Endothelial cell of umbilical vein (primary cell): ENCODE measurements at regions not wholly inside any gene's neighbourhood (a gene's known extent, or its start where the extent isn't known, plus 50 kb on each side); places are given as distances from the start of the nearest gene placed in this dataset.

Experiments
- BruUV-seq: library from RNA; stranded (reverse); fragments of 400-500 nt; replicated peaks from 2 replicates; lab custom pipeline; 2021; lab: Mats Ljungman, UMichigan
- CTCF ChIA-PET: fragments of 300-600, 350-600 bp; sonication (Branson Sonifier 250); formaldehyde crosslinking; loops from one replicate; lab custom pipeline; 2021; ENCODE audit warnings: antibody characterized with exemption, inconsistent platforms; lab: Charles Lee
- POLR2A ChIA-PET: fragments of 300-600, 350-600 bp; sonication (Branson Sonifier 250); formaldehyde crosslinking; loops from one replicate; lab custom pipeline; 2021; ENCODE audit warnings: antibody characterized with exemption, inconsistent platforms; lab: Charles Lee
- DNase-seq: peaks from one replicate; pipeline ENCODE4 v3.0.0-alpha.2; 2011; ENCODE audit warnings: low read depth, low spot score
- FAIRE-seq: peaks from 2 replicates; lab custom pipeline; 2011; peaks lifted over from hg19 to GRCh38; lab: Jason Lieb, UNC
- H2AFZ ChIP-seq: 2 replicates; pipeline ENCODE4 v1.6.0; 2012; ENCODE audit warnings: low read depth, low read length, control low read depth, inconsistent platforms
- H3K27ac ChIP-seq: 2 replicates; pipeline ENCODE4 v1.5.1; 2011; ENCODE audit warnings: low read depth, mild to moderate bottlenecking, control low read depth, low read length, moderate library complexity; ENCODE audit not compliant: insufficient read depth
- H3K27me3 ChIP-seq, 2 experiments: 2 replicates each; pipeline versions ENCODE4 v1.6.0 to v1.6.1; 2011; ENCODE audit warnings: low read length in 2 of 2, mixed read lengths in 1 of 2; ENCODE audit not compliant: control insufficient read depth in 2 of 2, insufficient read depth in 2 of 2
- H3K36me3 ChIP-seq, 2 experiments: 2 replicates in 1 of 2; 3 replicates in 1 of 2; pipeline ENCODE4 v1.5.1; 2011; ENCODE audit warnings: low read length in 2 of 2, mild to moderate bottlenecking in 1 of 2, moderate library complexity in 1 of 2; ENCODE audit not compliant: control insufficient read depth in 2 of 2, insufficient read depth in 2 of 2; ENCODE audit errors: extremely low read depth in 1 of 2
- H3K4me1 ChIP-seq: 3 replicates; pipeline ENCODE4 v1.5.1; 2011; ENCODE audit warnings: mild to moderate bottlenecking, low read length; ENCODE audit not compliant: control insufficient read depth, insufficient read depth; ENCODE audit errors: extremely low read depth
- H3K4me2 ChIP-seq: 2 replicates; pipeline ENCODE4 v1.6.1; 2011; ENCODE audit warnings: low read length, control low read depth, mixed read lengths; ENCODE audit not compliant: insufficient read depth
- H3K4me3 ChIP-seq, 3 experiments: fragments of 200-600 bp in 1 of 3; sonication (generic), shearing (Covaris generic) in 1 of 3; replicated peaks in 1 of 3; 2 replicates each; pipeline ENCODE4 v1.5.1; 2011 to 2016; ENCODE audit warnings: control low read depth in 3 of 3, low read length in 3 of 3, mild to moderate bottlenecking in 2 of 3, inconsistent platforms in 1 of 3, low read depth in 1 of 3, moderate library complexity in 1 of 3; ENCODE audit not compliant: insufficient read depth in 1 of 3
- H3K79me2 ChIP-seq: 2 replicates; pipeline ENCODE4 v1.6.0; 2012; ENCODE audit warnings: low read length, inconsistent platforms; ENCODE audit not compliant: control insufficient read depth, insufficient read depth
- H3K9ac ChIP-seq: replicated peaks from 2 replicates; pipeline ENCODE3; 2011; ENCODE audit warnings: low read length, control low read depth; ENCODE audit not compliant: insufficient read depth; ENCODE audit errors: extremely low read depth
- H3K9me1 ChIP-seq: replicated peaks from 3 replicates; pipeline ENCODE4 v1.6.0; 2011; ENCODE audit warnings: mild to moderate bottlenecking, low read length; ENCODE audit not compliant: control insufficient read depth, insufficient read depth; ENCODE audit errors: extremely low read depth
- H3K9me3 ChIP-seq: replicated peaks from 2 replicates; pipeline ENCODE4 v1.5.1; 2012; ENCODE audit warnings: low read length, inconsistent platforms; ENCODE audit not compliant: control insufficient read depth, insufficient read depth
- H4K20me1 ChIP-seq: replicated peaks from 2 replicates; pipeline ENCODE3; 2011; ENCODE audit warnings: mild to moderate bottlenecking, low read length; ENCODE audit not compliant: control insufficient read depth, insufficient read depth; ENCODE audit errors: extremely low read depth
- EZH2 ChIP-seq: IDR thresholded peaks from 2 replicates; pipeline ENCODE4 v1.6.1; 2012; ENCODE audit warnings: borderline replicate concordance, low read depth, mild to moderate bottlenecking, moderate library complexity, low read length, inconsistent platforms; ENCODE audit not compliant: severe bottlenecking
- FOS ChIP-seq: IDR thresholded peaks from 2 replicates; pipeline ENCODE4 v1.6.1; 2011; ENCODE audit warnings: mild to moderate bottlenecking, low read length, moderate library complexity, borderline replicate concordance; ENCODE audit not compliant: insufficient read depth
- GATA2 ChIP-seq: IDR thresholded peaks from 2 replicates; pipeline ENCODE4 v1.7.0; 2011; ENCODE audit warnings: low read depth, mild to moderate bottlenecking, moderate library complexity, mixed read lengths, low read length; ENCODE audit not compliant: insufficient read length, insufficient read depth
- JUN ChIP-seq: IDR thresholded peaks from 2 replicates; pipeline ENCODE4 v1.6.1; 2011; ENCODE audit warnings: borderline replicate concordance, low read depth; ENCODE audit not compliant: insufficient read length, insufficient read depth
- MYC ChIP-seq: IDR thresholded peaks from one replicate; pipeline ENCODE4 v1.6.1; 2011; ENCODE audit warnings: mild to moderate bottlenecking, low read depth, low read length
- POLR2A ChIP-seq: IDR thresholded peaks from 2 replicates; pipeline ENCODE4 v1.6.1; 2012; ENCODE audit warnings: low read depth, mild to moderate bottlenecking, control low read depth, low read length
- POLR2AphosphoS5 ChIP-seq: IDR thresholded peaks from 2 replicates; pipeline ENCODE4 v1.6.1; 2012; ENCODE audit warnings: low read depth, mild to moderate bottlenecking, control low read depth, low read length, moderate library complexity; ENCODE audit not compliant: insufficient read depth
- dilution Hi-C: fragments of 300-500 bp; cut with MboI; formaldehyde crosslinking; loops from one replicate; pipeline ENCODE4 v1.15.0; 2019; ENCODE audit warnings: low sequenced_read_pairs; ENCODE audit not compliant: extremely low pct_ligation_motif_present
- intact Hi-C: fragments of 100-400 bp; cut with micrococcal nuclease; formaldehyde crosslinking; loops from one replicate; pipeline ENCODE4 v1.10.0; 2022
- TF ChIP-seq, protein P1 (sequence below): IDR thresholded peaks from 2 replicates; pipeline ENCODE4 v1.6.1; 2011; ENCODE audit not compliant: insufficient read depth, insufficient read length
- TF ChIP-seq, protein P2 (sequence below), 2 donors: IDR thresholded peaks; 1 replicate in 1 of 2; 2 replicates in 1 of 2; pipeline ENCODE4 v1.5.1; 2011; ENCODE audit warnings: low read length in 2 of 2, mild to moderate bottlenecking in 2 of 2, moderate library complexity in 2 of 2, control low read depth in 1 of 2, inconsistent platforms in 1 of 2, low read depth in 1 of 2; ENCODE audit not compliant: insufficient read depth in 1 of 2; ENCODE audit errors: extremely low read depth in 1 of 2

DNA sequence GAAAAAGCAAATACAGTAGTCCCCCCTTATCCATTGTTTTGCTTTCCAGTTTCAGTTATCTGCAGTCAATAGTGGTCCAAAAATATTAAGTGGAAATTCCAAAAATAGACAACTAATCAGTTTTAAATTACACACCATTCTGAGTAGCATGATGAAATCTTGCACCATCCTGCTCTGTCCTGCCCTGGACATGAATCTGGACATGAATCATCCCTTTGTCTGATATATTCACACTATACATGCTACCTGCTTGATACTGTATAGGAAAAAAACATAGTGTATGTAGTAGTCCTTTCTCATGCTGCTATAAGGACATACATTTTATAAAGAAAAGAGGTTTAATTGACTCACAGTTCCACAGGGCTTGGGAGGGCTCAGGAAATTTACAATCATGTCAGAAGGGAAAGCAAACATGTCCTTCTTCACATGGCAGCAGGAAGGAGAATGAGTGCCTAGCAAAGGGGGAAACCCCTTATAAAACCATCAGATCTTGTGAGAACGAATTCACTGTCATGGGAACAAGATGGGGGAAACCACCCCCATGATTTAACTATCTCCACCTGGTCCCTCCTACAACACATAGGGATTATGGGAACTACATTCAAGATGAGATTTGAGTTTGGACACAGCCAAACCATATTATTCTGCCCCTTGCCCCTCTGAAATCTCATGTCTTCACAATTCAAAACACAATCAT is 153.9 kb downstream of the ARRDC3 start:
- Histone ChIP-seq H3K79me2 (no peaks in the 10 kb centered on the region), H3K4me1 (no peaks in the 10 kb centered on the region), H3K4me2 (no peak overlapping the region), H3K36me3 (no peaks in the 10 kb centered on the region), H2AFZ (no peak overlapping the region), H3K9me1 (no peaks in the 10 kb centered on the region), H3K9ac (no peak overlapping the region), H3K27ac (no peak overlapping the region), H4K20me1 (no peaks in the 10 kb centered on the region), H3K9me3 (no peaks in the 10 kb centered on the region), H3K27me3 (no peaks in the 10 kb centered on the region), H3K4me3 (no peak overlapping the region)
- intact Hi-C loops (no loop called here), dilution Hi-C loops (no loop called here)
- TF ChIP-seq JUN (no peak), FOS (no peak), MYC (no peak), POLR2A (no peak), POLR2AphosphoS5 (no peak), EZH2 (no peak), GATA2 (no peak)
- TF ChIP-seq, protein P1, sequence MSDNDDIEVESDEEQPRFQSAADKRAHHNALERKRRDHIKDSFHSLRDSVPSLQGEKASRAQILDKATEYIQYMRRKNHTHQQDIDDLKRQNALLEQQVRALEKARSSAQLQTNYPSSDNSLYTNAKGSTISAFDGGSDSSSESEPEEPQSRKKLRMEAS = no peak
- TF ChIP-seq, protein P2, sequence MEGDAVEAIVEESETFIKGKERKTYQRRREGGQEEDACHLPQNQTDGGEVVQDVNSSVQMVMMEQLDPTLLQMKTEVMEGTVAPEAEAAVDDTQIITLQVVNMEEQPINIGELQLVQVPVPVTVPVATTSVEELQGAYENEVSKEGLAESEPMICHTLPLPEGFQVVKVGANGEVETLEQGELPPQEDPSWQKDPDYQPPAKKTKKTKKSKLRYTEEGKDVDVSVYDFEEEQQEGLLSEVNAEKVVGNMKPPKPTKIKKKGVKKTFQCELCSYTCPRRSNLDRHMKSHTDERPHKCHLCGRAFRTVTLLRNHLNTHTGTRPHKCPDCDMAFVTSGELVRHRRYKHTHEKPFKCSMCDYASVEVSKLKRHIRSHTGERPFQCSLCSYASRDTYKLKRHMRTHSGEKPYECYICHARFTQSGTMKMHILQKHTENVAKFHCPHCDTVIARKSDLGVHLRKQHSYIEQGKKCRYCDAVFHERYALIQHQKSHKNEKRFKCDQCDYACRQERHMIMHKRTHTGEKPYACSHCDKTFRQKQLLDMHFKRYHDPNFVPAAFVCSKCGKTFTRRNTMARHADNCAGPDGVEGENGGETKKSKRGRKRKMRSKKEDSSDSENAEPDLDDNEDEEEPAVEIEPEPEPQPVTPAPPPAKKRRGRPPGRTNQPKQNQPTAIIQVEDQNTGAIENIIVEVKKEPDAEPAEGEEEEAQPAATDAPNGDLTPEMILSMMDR (IDR thresholded peaks at IDR 0.05; ENCODE audit: extremely low read depth in 1 of 2, insufficient read depth in 1 of 2, low read depth in 1 of 2, low read length in 2 of 2) = no peak
- DNase-seq (no peak), FAIRE-seq (no peak)
- ChIA-PET CTCF (interaction anchor here (1.7 kb wide), 1 partner anchor 298 kb away, joined by 3 read pairs; no protein-coding TSS in a partner anchor), POLR2A (no interaction called here)
- no TSS peak for BruUV-seq
